ENCODE measurements at regions not wholly inside any gene's neighbourhood (a gene's known extent, or its start where the extent isn't known, plus 50 kb on each side); places are given as distances from the start of the nearest gene placed in this dataset.

- Mint-ChIP-seq H3K9me3 (peaks cover 0 to 11% (median 3%) of the 10 kb centered on the region in 8 donors), H3K27me3 (no peaks in the 10 kb centered on the region), H3K4me3 (no peak overlapping the region), H3K4me1 (no peaks in the 10 kb centered on the region), H3K36me3 (no peaks in the 10 kb centered on the region), H3K27ac (no peak overlapping the region)
- H3K4me3 ChIP-seq (ENCODE audit: low read length in 2 of 2): no peak overlapping the region
- no peaks in the 10 kb centered on the region for H3K27me3 ChIP-seq (ENCODE audit: insufficient read depth, low read length)
- DNase-seq: no peak
- POLR2A ChIA-PET (ENCODE audit: partially characterized antibody): no interaction called here
- H3K27ac ChIP-seq (ENCODE audit: low read depth, low read length): no peak overlapping the region
- CTCF ChIA-PET (ENCODE audit: partially characterized antibody): no interaction called here
- intact Hi-C loops (cut with micrococcal nuclease): no loop called here
- H3K36me3 ChIP-seq (ENCODE audit: insufficient read depth, low read length): no peaks in the 10 kb centered on the region
- H3K9me3 ChIP-seq (ENCODE audit: control insufficient read depth in 1 of 2, low read length in 2 of 2): peaks cover 0 to 5% of the 10 kb centered on the region in 2 donors
- H3K4me1 ChIP-seq (ENCODE audit: insufficient read depth, low read length): no peaks in the 10 kb centered on the region
These were observed 1409.0 kb downstream of the PLA2G4A start for GRCh38 chr1:188237573-188238348.

DNA sequence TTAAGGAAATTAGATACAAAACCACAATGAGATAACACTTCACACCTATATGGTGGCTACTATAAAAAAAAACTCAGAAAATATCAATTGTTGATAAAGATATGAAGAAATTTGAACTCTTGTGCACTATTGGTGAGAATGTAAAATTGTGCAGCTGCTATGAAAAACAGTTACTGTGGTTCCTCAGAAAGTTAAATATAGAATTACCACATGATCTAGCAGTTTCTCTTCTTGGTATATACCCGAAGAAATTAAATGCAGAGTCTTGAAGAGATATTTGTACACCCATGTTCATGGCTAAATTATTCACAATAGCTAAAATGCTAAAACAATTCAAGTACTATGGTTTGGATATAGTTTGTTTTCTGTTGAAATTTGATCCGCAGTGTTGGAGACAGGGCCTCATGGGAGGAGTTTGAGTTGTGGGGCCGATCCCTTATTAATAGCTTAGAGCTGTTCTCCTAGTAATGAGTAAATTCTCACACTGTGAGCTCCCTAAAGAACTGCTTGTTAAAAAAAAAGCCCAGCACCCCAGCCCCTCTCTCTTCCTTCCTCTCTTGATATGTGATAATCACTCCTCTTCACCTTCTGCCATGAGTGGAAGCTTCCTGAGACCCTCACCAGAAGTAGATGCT lies 1412.1 kb downstream of the PLA2G4A start:
- no peak overlapping the region for H3K4me3 Mint-ChIP-seq
- Histone ChIP-seq H3K27me3 (ENCODE audit: insufficient read depth, low read length) (no peaks in the 10 kb centered on the region), H3K9me3 (ENCODE audit: control insufficient read depth in 1 of 2, low read length in 2 of 2) (peaks cover 0 to 5% of the 10 kb centered on the region in 2 donors), H3K36me3 (ENCODE audit: insufficient read depth, low read length) (no peaks in the 10 kb centered on the region), H3K4me1 (ENCODE audit: insufficient read depth, low read length) (no peaks in the 10 kb centered on the region), H3K27ac (ENCODE audit: low read depth, low read length) (no peak overlapping the region), H3K4me3 (ENCODE audit: low read length in 2 of 2) (no peak overlapping the region)
- H3K4me1 Mint-ChIP-seq: no peaks in the 10 kb centered on the region
- peaks cover 0 to 16% (median 2%) of the 10 kb centered on the region in 8 donors for H3K9me3 Mint-ChIP-seq
- H3K27ac Mint-ChIP-seq: no peak overlapping the region
- ChIA-PET CTCF (ENCODE audit: partially characterized antibody) (no interaction called here), POLR2A (ENCODE audit: partially characterized antibody) (no interaction called here)
- H3K27me3 Mint-ChIP-seq: no peaks in the 10 kb centered on the region
- DNase-seq: no peak
- intact Hi-C loops (cut with micrococcal nuclease): no loop called here
- H3K36me3 Mint-ChIP-seq: no peaks in the 10 kb centered on the region

DNA sequence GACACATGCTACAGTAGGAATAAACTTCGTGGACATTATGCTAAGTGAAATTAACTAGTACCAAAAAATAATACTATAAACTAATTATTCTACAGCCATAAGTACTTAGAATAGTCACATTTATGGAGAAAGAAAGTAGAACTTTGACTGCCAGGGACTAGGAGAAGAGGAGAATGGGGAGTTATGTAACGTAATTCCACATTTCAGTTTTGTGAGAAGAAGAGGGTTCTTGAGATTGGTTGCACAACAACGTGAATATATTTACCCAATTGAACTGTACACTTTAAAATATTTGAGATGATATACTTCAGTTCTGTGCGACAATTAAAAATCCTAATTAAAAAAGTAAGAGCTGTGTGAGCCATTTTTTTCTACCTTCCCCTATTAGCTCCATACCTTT lies 1412.9 kb downstream of the PLA2G4A start:
- POLR2A ChIA-PET (ENCODE audit: partially characterized antibody): no interaction called here
- intact Hi-C loops (cut with micrococcal nuclease): no loop called here

GRCh38 chr1:188243456-188243855 lies 1414.7 kb downstream of the PLA2G4A start:
- Histone ChIP-seq H3K36me3 (ENCODE audit: insufficient read depth, low read length) (no peaks in the 10 kb centered on the region), H3K27me3 (ENCODE audit: insufficient read depth, low read length) (no peaks in the 10 kb centered on the region), H3K4me3 (ENCODE audit: low read length in 2 of 2) (no peak overlapping the region), H3K4me1 (ENCODE audit: insufficient read depth, low read length) (no peaks in the 10 kb centered on the region), H3K9me3 (ENCODE audit: control insufficient read depth in 1 of 2, low read length in 2 of 2) (peaks cover 0 to 5% of the 10 kb centered on the region in 2 donors), H3K27ac (ENCODE audit: low read depth, low read length) (no peak overlapping the region)
- Mint-ChIP-seq H3K27me3 (no peaks in the 10 kb centered on the region), H3K9me3 (peaks cover 0 to 16% (median under 1%) of the 10 kb centered on the region in 8 donors), H3K36me3 (no peaks in the 10 kb centered on the region), H3K27ac (no peak overlapping the region), H3K4me1 (no peaks in the 10 kb centered on the region), H3K4me3 (no peak overlapping the region)
- intact Hi-C loops (cut with micrococcal nuclease): no loop called here
- POLR2A ChIA-PET (ENCODE audit: partially characterized antibody): no interaction called here
- CTCF ChIA-PET (ENCODE audit: partially characterized antibody): no interaction called here
- DNase-seq: no peak

More for the DNA sequence above, 1412.9 kb downstream of the PLA2G4A start:
- no peak overlapping the region for H3K27ac ChIP-seq (ENCODE audit: low read depth, low read length)
- DNase-seq: no peak
- no peaks in the 10 kb centered on the region for H3K4me1 ChIP-seq (ENCODE audit: insufficient read depth, low read length)
- Mint-ChIP-seq H3K4me1 (no peaks in the 10 kb centered on the region), H3K27me3 (no peaks in the 10 kb centered on the region), H3K9me3 (peaks cover 0 to 16% (median 2%) of the 10 kb centered on the region in 8 donors), H3K36me3 (no peaks in the 10 kb centered on the region), H3K4me3 (no peak overlapping the region), H3K27ac (no peak overlapping the region)
- no peak overlapping the region for H3K4me3 ChIP-seq (ENCODE audit: low read length in 2 of 2)
- CTCF ChIA-PET (ENCODE audit: partially characterized antibody): no interaction called here
- H3K9me3 ChIP-seq (ENCODE audit: control insufficient read depth in 1 of 2, low read length in 2 of 2): peaks cover 0 to 5% of the 10 kb centered on the region in 2 donors
- H3K27me3 ChIP-seq (ENCODE audit: insufficient read depth, low read length): no peaks in the 10 kb centered on the region
- H3K36me3 ChIP-seq (ENCODE audit: insufficient read depth, low read length): no peaks in the 10 kb centered on the region

GRCh38 chr1:188244681-188245080 lies 1415.9 kb downstream of the PLA2G4A start:
- Mint-ChIP-seq H3K4me3 (no peak overlapping the region), H3K36me3 (no peaks in the 10 kb centered on the region), H3K9me3 (peaks cover 0 to 16% (median 0%) of the 10 kb centered on the region in 8 donors), H3K27me3 (no peaks in the 10 kb centered on the region), H3K27ac (no peak overlapping the region), H3K4me1 (no peaks in the 10 kb centered on the region)
- no peak for DNase-seq
- CTCF ChIA-PET (ENCODE audit: partially characterized antibody): no interaction called here
- H3K9me3 ChIP-seq (ENCODE audit: control insufficient read depth in 1 of 2, low read length in 2 of 2): peaks cover 0 to 5% of the 10 kb centered on the region in 2 donors
- no peak overlapping the region for H3K27ac ChIP-seq (ENCODE audit: low read depth, low read length)
- no peaks in the 10 kb centered on the region for H3K27me3 ChIP-seq (ENCODE audit: insufficient read depth, low read length)
- no peaks in the 10 kb centered on the region for H3K36me3 ChIP-seq (ENCODE audit: insufficient read depth, low read length)
- no peak overlapping the region for H3K4me3 ChIP-seq (ENCODE audit: low read length in 2 of 2)
- POLR2A ChIA-PET (ENCODE audit: partially characterized antibody): no interaction called here
- no peaks in the 10 kb centered on the region for H3K4me1 ChIP-seq (ENCODE audit: insufficient read depth, low read length)
- intact Hi-C loops (cut with micrococcal nuclease): no loop called here

GRCh38 chr1:188247255-188247654 lies 1418.5 kb downstream of the PLA2G4A start:
- H3K36me3 ChIP-seq (ENCODE audit: insufficient read depth, low read length): no peaks in the 10 kb centered on the region
- ChIA-PET POLR2A (ENCODE audit: partially characterized antibody) (no interaction called here), CTCF (ENCODE audit: partially characterized antibody) (no interaction called here)
- Mint-ChIP-seq H3K9me3 (peaks cover 0 to 8% (median under 1%) of the 10 kb centered on the region in 8 donors), H3K27ac (no peak overlapping the region), H3K27me3 (no peaks in the 10 kb centered on the region), H3K4me1 (no peaks in the 10 kb centered on the region), H3K4me3 (no peak overlapping the region), H3K36me3 (no peaks in the 10 kb centered on the region)
- no peak overlapping the region for H3K27ac ChIP-seq (ENCODE audit: low read depth, low read length)
- peaks cover 0 to 2% of the 10 kb centered on the region in 2 donors for H3K9me3 ChIP-seq (ENCODE audit: control insufficient read depth in 1 of 2, low read length in 2 of 2)
- H3K4me3 ChIP-seq (ENCODE audit: low read length in 2 of 2): no peak overlapping the region
- DNase-seq: no peak
- intact Hi-C loops (cut with micrococcal nuclease): no loop called here
- no peaks in the 10 kb centered on the region for H3K27me3 ChIP-seq (ENCODE audit: insufficient read depth, low read length)
- no peaks in the 10 kb centered on the region for H3K4me1 ChIP-seq (ENCODE audit: insufficient read depth, low read length)

- H3K27ac ChIP-seq (ENCODE audit: low read depth, low read length): no peak overlapping the region
- intact Hi-C loops (cut with micrococcal nuclease): no loop called here
- H3K27me3 ChIP-seq (ENCODE audit: insufficient read depth, low read length): no peaks in the 10 kb centered on the region
- Mint-ChIP-seq H3K27ac (no peak overlapping the region), H3K4me3 (no peak overlapping the region), H3K36me3 (no peaks in the 10 kb centered on the region), H3K27me3 (no peaks in the 10 kb centered on the region), H3K4me1 (no peaks in the 10 kb centered on the region), H3K9me3 (peaks cover 0 to 5% (median 2%) of the 10 kb centered on the region in 8 donors)
- no peak overlapping the region for H3K4me3 ChIP-seq (ENCODE audit: low read length in 2 of 2)
- peaks cover 0 to 2% of the 10 kb centered on the region in 2 donors for H3K9me3 ChIP-seq (ENCODE audit: control insufficient read depth in 1 of 2, low read length in 2 of 2)
- no peaks in the 10 kb centered on the region for H3K36me3 ChIP-seq (ENCODE audit: insufficient read depth, low read length)
- ChIA-PET CTCF (ENCODE audit: partially characterized antibody) (no interaction called here), POLR2A (ENCODE audit: partially characterized antibody) (no interaction called here)
- no peaks in the 10 kb centered on the region for H3K4me1 ChIP-seq (ENCODE audit: insufficient read depth, low read length)
- DNase-seq: no peak
These were observed 1421.1 kb downstream of the PLA2G4A start for GRCh38 chr1:188249811-188250210.
